NCI-H2227 (cell line): ENCODE measurements at regions not wholly inside any gene's neighbourhood (a gene's known extent, or its start where the extent isn't known, plus 50 kb on each side); places are given as distances from the start of the nearest gene placed in this dataset.
"Not testable (repeated sequence)": the region's sequence is repeated elsewhere in the genome, so short reads cannot be mapped to it uniquely, and the experiment has no call there.

Source experiments
- DNase-seq: peaks from one replicate; lab custom pipeline; 2025; ENCODE audit not compliant: unreplicated experiment; lab: John Stamatoyannopoulos, UW

DNA sequence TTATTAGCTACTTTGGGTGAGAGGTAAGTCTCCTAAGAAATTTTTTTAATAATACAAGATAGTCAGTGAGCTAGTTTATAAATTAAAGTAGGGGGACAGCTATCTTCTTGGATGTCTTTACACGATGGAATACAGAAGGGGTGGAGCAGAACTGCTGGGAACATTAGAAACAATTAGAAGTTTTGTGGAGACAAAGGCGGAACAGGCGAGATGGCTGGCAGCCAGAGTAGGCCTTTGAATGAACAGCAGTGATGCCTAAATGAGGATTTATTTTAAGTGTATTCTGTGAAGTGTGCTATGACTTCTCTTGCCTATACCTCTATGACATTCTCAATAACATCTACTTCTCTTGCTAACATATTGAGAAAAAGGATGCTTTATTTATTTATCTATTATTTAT lies 1345.3 kb upstream of the SEL1L start:
- no peak for DNase-seq

DNA sequence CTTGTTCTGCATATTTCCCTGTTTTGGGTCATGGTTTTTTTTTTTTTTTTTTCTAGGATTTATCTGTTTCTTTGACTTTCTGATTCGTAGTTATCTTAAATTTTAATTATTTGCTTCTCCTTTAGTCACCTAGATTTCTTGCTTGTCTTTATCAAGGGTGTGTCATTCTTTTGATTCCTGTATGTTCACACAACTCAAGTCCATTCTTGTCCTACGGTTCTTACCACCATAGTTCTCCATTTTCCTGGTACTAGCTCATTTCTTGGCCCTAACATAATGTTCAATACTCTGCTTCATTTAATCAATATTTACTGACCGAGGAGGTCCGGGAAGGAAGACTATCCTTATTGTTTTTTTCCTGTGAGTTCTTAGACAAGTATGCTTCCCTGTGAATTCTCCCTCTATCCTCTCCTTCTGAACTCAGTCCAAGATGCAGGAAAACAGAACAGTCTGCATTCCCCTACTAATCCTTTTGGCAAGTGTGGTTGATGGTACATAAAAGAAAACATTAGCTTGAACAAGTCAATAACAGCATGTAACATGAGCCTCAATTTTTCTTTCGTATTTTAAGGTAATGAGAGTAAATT lies 1346.4 kb upstream of the SEL1L start:
- DNase-seq = no peak

DNA sequence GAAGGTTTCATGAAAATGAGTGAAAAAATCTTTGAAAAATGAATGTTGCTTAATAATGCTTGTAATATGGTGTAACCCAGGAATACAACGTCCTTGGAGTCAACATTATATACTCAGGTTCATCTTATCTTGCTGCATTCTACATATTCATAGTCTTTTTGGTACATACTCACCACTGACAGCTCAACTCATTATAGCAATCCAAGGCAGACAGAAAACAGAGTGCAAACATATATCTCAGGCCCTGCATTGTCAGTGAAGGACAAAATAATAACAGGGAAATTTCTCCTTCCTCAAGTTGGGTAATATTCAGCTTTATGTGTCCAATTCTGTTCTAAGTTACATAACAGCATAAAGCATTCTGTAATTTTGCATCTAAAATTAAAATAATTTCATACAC lies 1353.0 kb upstream of the SEL1L start:
- DNase-seq = no peak

DNA sequence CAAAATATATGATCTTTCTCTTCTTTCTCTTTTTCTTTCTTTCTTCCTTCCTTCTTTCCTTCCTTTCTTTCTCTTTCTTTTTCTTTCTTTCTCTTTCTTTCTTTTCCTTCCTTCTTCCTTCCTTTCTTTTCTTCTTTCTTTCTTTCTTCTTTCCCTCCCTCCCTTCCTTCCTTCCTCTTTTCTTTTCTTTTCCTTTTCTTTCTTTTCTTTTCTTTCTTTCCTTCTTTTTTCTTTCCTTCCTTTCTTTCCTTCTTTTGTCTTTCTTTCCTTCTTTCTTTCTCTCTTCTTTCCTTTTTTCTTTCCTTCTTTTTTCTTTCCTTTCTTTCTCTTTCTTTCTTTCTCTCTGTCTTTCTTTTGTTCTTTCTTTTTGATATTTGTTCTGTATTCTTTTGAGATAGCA lies 1356.0 kb upstream of the SEL1L start:
- no peak for DNase-seq

DNA sequence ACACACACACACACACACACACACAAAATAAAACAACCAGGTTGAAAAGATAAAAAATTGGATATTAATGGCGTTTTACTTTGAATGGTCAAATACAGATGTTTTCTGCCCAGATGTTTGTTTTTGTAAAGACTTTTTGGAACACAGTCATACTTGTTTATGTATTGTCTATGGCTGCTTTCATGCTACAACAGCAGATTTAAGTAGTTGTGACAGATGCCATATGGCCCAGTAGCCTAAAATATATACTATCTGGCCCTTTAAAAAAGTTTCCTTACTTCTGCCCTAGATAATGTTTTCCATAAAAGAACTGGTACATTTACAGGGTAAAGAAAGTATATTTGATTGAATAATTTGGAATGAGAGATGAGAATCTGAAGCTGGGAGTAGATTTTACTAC lies 1362.8 kb upstream of the SEL1L start:
- DNase-seq = no peak

DNA sequence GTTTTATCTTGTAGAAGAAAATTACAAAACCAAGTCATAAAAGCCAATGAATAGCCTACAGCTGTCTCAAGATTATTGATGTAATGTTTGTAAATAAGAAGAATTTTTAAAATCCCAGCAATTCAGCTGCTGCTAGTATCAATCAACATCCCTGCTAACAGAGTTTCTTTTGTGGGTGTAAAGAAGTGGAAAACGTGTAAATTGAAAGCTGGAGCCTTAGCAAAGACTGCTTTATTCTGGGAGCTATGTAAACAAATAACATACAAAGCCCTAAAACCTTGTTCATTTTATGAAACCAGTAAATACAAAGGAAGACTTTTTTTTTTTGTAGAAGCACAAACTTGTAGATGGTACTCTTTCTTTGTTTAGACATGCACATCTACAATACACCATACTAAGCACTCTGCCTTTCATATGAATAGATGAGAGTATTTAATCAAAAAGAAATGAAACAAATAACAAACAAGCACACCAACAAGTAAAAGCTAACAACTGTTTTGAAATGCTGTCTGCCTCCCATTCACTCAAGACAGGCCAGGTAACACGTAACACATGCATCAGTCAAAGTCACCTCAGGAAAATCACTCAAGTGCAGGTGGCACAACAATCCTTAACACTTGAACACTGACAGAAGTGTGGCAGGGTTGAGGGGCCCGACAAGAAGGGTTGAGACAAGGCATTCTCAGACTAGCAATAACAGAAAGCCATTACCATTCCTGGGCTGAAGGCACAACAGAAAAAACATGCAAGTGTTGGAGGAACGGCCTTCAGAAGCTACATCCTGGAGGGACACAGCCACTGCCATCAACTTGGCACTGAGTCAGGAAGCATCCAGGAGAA lies 1364.0 kb upstream of the SEL1L start:
- no peak for DNase-seq

DNA sequence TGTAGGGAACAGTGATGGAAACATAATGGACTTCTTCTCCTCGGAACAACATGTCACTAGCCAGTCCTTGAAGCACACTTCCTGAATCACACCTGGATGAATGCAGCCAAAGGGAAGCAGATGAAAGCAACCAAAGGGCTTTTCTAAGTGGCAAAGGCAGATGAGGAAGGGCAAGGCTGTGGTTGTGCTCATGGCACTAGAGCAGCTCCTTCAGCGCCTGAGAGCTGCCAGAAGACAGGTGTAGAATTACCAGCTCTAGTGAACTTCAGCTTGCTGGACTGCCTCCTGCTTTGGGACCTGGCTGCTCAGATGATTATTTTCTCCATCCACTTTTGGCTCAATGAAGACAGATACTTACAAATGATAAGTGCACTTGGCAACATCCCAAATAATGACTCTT lies 1372.1 kb upstream of the SEL1L start:
- no peak for DNase-seq

DNA sequence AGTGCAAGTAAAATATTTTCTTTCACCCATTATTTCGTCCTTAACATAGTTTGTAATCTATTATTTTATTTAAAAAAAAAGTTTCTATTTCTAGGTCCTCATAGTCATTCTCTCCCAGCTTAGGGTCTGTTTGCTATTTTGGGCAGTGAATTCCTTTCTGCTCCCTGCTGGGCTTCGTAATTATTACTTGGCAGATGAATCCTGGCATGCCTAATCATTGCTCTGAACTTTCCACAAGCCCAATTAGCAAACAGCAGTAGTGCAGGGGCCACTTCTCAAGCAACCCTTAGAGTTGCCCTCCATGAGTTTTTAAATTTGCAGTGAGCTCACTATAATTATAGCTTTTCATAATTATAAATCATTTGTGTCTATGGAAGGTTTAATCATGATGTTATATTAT lies 1378.3 kb upstream of the SEL1L start:
- DNase-seq = no peak

DNA sequence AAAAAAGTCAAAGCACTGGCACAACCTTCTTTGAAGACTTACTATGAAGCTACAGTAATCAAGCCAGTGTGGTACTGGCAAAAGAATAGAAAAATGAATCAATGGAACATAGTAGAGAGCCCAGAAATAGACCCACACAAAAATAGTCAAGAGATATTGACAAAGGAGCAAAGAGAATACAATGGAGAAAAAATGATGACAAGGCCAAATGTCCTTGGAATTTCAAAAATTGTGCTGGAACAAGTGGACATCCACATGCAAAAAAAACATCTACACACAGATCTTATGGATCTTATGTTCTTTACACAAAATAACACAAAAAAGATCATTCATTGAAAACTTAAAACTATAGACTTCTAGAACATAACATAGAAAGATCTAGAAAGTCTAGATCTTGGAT lies 1379.7 kb upstream of the SEL1L start:
- DNase-seq = no peak

DNA sequence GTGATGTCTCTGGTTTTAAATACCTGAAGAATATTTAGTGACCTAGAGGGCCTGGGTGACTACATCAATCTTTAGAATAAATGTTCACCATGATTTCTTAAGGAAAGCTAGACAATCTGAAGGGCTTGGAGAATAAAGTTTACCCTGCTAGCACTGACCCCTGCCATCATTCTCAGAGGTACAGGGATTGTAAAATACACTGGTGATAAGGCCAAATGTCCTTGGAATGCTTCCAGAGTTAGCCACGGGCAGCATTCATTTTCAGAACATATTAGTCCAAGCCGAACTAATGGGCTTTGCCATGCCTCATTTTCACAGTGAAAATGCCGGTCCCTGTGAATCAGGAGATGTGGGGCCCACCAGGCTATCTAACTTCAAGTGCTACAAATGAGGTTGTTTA lies 1381.7 kb upstream of the SEL1L start:
- no peak for DNase-seq

DNA sequence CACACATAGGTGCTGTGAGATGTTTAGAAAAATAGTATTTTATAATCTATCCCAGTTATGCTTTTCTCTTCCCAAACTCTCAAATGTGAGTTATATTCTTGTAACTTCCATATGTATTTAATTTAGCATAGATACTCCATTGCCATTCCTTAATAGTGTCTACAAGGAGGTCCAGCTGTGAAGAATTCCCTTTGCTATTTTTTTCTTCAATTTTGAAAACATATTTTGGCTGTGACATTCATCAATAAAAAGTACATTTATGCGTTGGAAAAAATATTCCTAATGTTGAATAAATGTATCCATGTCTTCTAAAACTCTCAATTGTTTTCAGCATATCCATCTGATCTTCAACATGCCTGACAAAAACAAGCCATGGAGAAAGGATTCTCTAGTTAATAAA lies 1402.0 kb upstream of the SEL1L start:
- no peak for DNase-seq

DNA sequence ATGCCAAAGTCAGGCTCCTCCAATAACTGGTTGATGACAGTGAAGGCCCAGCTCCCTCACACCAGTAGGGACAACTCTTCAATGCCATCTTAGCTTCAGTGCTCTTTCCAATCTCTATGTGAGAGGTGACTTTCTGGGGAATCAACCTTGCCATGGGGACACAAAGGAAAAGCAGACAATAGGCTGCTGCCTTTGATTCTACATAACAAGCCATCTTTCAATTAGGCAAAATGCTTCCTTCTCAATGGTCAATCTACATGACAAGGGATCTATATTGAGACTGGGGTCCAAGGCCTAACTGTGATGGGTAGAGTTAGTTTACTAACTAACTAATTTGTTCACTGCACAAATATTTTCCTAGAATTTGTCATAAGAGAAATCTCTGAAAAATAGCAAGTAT lies 1417.5 kb upstream of the SEL1L start:
- DNase-seq = no peak

DNA sequence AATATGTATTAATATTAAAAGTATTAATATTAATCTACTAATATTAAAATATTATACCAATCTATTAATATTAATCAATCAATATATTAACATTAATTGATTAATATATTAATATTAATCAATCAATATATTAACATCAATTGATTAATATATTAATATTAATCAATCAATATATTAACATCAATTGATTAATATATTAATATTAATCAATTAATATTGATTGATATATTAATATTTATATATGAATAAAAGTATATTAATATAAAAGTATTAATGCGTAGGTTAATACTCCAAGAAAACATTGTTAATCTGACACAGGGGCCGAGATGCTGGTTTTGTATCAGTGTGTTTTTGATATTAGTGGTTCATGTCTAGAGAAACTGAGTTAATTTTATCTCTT lies 1430.1 kb upstream of the SEL1L start:
- no peak for DNase-seq

DNA sequence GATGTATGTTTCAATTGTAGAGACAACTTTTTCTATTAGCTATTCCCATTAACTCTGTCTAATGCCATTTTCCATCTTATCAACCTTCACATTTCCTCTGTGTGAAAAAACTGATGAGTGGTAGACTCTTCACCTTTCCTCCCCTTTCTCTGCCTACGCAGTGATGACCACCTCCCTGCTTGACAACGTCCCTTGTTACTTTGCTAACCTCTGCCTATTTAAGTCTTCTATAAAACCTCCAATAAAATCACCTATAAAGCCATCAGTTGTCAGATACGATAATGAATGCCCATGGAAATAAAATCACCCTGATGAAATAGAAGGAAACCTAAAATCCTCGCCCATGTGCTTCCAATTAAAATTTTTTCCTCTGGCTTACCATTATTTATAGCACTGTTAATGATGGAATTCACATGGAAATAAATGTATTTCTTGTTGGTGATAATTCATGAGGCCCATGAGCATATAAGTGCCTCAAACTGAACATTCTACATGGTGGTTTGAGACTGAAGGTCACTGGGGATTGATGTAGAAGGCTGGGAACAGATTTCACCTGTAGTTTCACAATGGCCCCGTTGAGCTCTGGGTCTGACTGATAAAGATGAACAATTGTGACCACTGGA lies 1454.0 kb upstream of the SEL1L start:
- no peak for DNase-seq

DNA sequence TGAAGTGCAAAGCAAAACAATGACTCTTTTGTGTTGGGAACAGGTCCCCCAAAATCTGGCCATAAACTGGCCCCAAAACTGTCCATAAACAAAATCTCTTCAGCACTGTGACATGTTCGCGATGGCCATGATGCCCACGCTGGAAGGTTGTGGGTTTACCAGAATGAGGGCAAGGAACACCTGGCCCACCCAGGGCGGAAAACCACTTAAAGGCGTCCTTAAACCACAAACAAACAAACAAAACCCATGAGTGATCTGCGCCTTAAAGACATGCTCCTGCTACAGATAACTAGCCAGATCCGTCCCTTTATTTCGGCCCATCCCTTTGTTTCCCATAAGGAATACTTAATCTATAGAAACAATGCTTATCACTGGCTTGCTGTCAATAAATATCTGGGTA lies 1460.9 kb upstream of the SEL1L start:
- not testable (repeated sequence) for DNase-seq

DNA sequence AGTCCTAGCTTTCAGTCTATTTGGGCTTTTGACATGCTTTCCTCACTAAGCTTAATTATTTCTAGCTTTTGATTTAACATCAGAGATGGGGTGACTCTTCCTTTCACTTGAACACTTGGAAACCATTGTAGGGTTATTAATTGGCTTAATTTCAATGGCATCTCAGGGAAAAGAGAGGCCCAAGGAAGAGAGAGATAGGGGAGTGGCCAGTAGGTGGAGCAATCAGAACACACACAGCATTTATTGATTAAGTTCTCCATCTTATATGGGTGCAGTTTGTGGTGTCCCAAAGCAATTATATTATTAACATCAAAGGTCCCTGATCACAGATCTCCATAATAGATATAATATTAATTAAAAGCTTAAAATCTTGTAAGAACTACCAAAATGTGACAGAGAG lies 1466.1 kb upstream of the SEL1L start:
- no peak for DNase-seq

DNA sequence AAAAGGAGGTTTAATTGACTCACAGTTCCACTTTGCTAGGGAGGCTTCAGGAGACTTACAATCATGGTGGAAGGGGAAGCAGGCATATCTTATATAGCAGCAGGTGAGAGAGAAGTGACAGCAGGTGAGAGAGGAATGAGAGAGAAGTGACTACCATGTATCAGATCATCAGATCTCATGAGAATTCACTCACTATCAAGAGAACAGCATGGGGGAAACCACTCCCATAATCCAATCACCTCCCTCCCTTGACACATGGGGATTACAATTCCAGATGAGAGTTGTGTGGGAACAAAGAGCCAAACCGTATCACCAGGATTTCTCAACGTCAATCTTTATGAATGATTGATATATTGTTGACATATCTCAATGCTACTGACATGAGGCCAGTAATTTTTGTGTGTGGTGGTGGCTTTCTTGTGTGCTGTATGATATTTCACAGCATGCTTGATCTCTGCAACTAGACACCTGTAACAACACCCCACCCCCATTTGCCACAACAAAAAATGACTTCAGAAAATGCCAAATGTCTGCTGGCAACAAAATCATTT lies 1470.9 kb upstream of the SEL1L start:
- no peak for DNase-seq

DNA sequence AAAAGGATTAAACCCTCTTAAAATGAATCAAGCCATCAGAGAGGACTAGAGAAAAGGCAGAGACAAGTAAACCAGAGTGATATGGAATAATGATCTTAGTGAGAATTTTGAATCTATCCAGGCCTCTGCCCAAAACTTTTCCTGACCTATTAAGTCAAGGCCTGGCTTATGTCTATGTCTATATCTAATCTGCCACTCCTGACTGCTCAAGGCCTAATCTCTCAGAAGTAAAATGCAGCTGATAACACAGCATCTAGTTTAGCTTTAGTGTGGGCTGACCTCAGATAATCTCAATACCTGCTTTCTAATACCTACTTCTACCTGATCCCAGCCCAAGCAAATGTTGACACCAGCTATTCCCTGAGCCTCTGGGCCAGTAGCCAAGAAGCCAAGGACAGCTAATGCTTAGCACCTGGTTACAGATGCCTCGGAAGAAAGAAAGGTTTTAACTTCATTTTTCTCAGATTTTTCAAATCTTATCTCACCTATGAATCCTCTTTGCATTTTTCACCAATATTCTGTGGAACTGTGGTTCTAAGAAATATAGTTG lies 1472.5 kb upstream of the SEL1L start:
- DNase-seq = no peak

DNA sequence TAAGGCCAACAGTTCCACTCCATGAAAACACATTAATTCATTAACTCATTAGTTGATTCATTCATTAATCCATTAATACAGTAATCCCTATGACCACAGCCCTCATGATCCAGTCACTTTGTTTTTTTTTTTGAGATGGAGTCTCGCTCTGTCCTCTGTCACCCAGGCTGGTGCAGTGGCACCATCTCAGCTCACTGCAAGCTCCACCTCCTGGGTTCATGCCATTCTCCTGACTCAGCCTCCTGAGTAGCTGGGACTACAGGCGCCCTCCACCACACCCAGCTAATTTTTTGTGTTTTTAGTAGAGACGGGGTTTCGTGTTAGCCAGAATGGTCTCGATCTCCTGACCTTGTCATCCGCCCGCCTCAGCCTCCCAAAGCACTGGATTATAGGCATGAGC lies 1473.4 kb upstream of the SEL1L start:
- DNase-seq = not testable (repeated sequence)

DNA sequence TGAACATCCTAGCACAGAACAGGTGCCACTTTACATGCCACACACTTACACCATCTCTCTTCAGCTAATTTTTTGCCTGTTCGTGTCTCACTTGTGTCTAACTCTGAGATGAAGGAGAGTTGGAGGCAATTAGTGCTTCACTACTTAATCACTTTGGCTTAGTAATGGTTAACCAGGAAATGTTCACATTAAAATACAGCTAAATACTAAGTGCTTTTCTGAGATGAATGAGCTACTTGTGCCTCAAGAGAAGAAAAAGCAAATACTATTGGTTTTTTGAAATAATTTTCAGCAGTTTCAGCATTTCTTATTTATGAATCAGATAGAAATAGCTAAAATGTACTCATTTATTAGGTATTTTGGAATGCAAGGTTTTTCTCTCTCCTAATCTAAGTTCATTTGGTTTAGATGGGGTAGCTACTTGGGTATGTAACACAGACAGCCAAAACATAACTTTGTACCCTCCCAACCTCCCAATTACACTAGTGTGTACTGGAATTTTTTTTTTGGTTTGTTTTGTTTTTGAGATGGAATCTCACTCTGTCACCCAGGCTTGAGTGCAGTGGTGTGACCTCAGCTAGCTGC lies 1474.1 kb upstream of the SEL1L start:
- no peak for DNase-seq

DNA sequence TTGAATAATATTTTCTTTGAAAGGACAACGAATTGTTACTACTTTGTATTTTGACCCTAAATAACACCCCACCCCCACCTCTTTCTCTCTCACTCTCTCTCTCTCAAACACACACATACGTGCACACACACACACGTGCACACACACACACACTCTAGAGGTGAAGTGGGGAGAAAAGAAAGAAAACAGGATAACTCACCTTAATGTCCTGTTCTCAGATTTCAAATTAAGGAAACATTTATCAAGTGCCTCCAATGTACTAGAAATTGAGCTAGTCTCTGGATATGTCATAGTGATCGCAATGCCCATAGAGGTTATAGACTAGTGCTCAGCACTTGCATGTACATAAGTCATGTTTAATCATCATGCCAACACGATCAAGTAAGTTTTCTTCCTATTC lies 1483.6 kb upstream of the SEL1L start:
- DNase-seq = no peak
